Peyer's patch (tissue), 4 donors: ENCODE measurements at regions not wholly inside any gene's neighbourhood (a gene's known extent, or its start where the extent isn't known, plus 50 kb on each side); places are given as distances from the start of the nearest gene placed in this dataset.

Experiments
- DNase-seq, 3 donors: peaks; one replicate each; pipeline ENCODE4 v3.0.0-alpha.2; 2017 to 2019
- H3K27ac ChIP-seq, 4 donors: fragments of 200-600 bp; sonication (generic); one replicate each; pipeline ENCODE4 v1.5.1; 2016 to 2019
- H3K27me3 ChIP-seq, 2 donors: fragments of 200-600 bp; sonication (generic); one replicate each; pipeline ENCODE4 v1.5.1; 2019
- H3K36me3 ChIP-seq, 3 donors: fragments of 200-600 bp; sonication (generic); one replicate each; pipeline ENCODE4 v1.5.1; 2016 to 2019
- H3K4me1 ChIP-seq, 4 donors: fragments of 200-600 bp; sonication (generic); one replicate each; pipeline ENCODE4 v1.5.1; 2016 to 2019
- H3K4me3 ChIP-seq, 4 donors: fragments of 200-600 bp; sonication (generic); 1 replicate in 3 of 4; 2 replicates in 1 of 4; pipeline ENCODE4 v1.5.1; 2016 to 2019; ENCODE audit warnings: mild to moderate bottlenecking in 1 of 4
- H3K9me3 ChIP-seq, 4 donors: fragments of 200-600 bp; sonication (generic); one replicate each; pipeline ENCODE4 v1.5.1; 2016 to 2019; ENCODE audit warnings: mild to moderate bottlenecking in 1 of 4
- POLR2A ChIP-seq, 2 donors: fragments of 450-650 bp; IDR thresholded peaks; one replicate each; pipeline ENCODE4 v1.5.1; 2017; ENCODE audit warnings: antibody characterized with exemption in 2 of 2, mild to moderate bottlenecking in 2 of 2, moderate library complexity in 2 of 2
- TF ChIP-seq, protein P1 (sequence below), 6 experiments: fragments of 450-650 bp in 4 of 6; fragments of 200-600 bp in 2 of 6; sonication (generic) in 1 of 6; IDR thresholded peaks; one replicate each; pipeline ENCODE4 v1.5.1; 2017 to 2019; ENCODE audit warnings: antibody characterized with exemption in 6 of 6, mild to moderate bottlenecking in 3 of 6, moderate library complexity in 1 of 6

DNA sequence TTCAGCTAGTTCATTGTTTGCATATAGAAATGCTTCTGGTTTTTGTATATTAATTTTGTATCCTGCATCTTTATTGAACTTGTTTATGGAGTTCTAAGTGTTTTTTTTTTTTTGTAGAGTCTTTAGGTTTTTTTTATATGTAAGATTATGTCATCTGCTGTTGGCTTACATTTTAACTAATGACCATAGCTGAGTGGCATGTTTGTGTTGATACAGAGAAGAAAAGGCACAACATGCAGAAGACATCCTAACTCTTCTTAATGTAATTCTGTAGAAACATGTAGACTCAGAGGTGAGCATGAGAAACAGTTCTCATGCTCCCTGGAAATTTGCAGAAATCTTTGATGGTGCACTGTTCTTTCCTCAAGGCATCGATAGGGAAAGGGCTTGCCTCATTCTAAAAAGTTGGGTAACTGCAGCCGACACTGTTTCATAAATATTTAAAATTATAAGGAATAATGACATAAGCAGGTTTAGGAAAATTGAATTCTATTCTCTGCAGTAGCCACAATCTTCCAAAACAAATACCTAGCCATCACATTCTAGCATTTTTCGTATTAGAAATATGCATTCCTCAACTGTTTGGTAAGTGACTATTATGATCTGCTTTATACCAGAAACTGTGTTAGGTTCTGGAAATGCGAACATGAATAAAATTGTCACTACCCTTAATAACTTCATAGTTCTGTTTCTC is 499.6 kb upstream of the KCNMB2 start:
- H3K27ac ChIP-seq = no peak overlapping the region
- no peak for DNase-seq

GRCh38 chr3:178041931-178042330 is 494.3 kb upstream of the KCNMB2 start:
- no peak for DNase-seq
- no peak overlapping the region for H3K27ac ChIP-seq
- no peaks in the 10 kb centered on the region for H3K4me1 ChIP-seq
- no peaks in the 10 kb centered on the region for H3K9me3 ChIP-seq
- H3K4me3 ChIP-seq = no peak overlapping the region
- TF ChIP-seq, protein P1, sequence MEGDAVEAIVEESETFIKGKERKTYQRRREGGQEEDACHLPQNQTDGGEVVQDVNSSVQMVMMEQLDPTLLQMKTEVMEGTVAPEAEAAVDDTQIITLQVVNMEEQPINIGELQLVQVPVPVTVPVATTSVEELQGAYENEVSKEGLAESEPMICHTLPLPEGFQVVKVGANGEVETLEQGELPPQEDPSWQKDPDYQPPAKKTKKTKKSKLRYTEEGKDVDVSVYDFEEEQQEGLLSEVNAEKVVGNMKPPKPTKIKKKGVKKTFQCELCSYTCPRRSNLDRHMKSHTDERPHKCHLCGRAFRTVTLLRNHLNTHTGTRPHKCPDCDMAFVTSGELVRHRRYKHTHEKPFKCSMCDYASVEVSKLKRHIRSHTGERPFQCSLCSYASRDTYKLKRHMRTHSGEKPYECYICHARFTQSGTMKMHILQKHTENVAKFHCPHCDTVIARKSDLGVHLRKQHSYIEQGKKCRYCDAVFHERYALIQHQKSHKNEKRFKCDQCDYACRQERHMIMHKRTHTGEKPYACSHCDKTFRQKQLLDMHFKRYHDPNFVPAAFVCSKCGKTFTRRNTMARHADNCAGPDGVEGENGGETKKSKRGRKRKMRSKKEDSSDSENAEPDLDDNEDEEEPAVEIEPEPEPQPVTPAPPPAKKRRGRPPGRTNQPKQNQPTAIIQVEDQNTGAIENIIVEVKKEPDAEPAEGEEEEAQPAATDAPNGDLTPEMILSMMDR (IDR thresholded peaks at IDR 0.05) = no peak
- TF ChIP-seq POLR2A (IDR thresholded peaks at IDR 0.05) = no peak
- no peaks in the 10 kb centered on the region for H3K36me3 ChIP-seq
- no peaks in the 10 kb centered on the region for H3K27me3 ChIP-seq

More for the DNA sequence above, 499.6 kb upstream of the KCNMB2 start:
- H3K36me3 ChIP-seq = no peaks in the 10 kb centered on the region
- H3K27me3 ChIP-seq = no peaks in the 10 kb centered on the region
- H3K4me3 ChIP-seq = no peak overlapping the region
- TF ChIP-seq POLR2A (IDR thresholded peaks at IDR 0.05) = no peak
- TF ChIP-seq, protein P1 (IDR thresholded peaks at IDR 0.05) = no peak
- no peaks in the 10 kb centered on the region for H3K4me1 ChIP-seq
- H3K9me3 ChIP-seq = no peaks in the 10 kb centered on the region

DNA sequence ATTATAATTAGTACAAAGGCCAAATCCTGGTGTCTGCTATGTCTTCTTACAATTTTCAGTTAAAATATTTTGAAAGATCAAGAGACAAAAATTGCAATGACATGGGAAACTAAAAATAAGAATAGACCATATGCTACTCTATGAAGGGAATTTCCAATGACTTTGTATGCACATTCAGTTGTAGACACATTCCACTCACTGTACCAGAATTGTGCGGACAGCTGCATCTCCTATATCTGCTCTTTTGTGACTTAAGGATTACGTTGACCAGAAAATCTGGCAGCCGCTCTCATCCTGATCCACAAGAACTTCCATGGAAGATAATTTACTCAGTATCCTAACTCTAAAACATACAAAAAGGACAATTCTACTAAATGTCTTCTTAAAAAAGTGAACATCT is 493.9 kb upstream of the KCNMB2 start:
- Histone ChIP-seq H3K27me3 (no peaks in the 10 kb centered on the region), H3K36me3 (no peaks in the 10 kb centered on the region), H3K27ac (no peak overlapping the region), H3K9me3 (no peaks in the 10 kb centered on the region), H3K4me3 (no peak overlapping the region), H3K4me1 (no peaks in the 10 kb centered on the region)
- DNase-seq = no peak
- no peak for TF ChIP-seq POLR2A (IDR thresholded peaks at IDR 0.05)
- TF ChIP-seq, protein P1 (IDR thresholded peaks at IDR 0.05) = no peak

GRCh38 chr3:178043084-178043483 is 493.2 kb upstream of the KCNMB2 start:
- H3K36me3 ChIP-seq = no peaks in the 10 kb centered on the region
- no peak overlapping the region for H3K4me3 ChIP-seq
- TF ChIP-seq POLR2A (IDR thresholded peaks at IDR 0.05) = no peak
- TF ChIP-seq, protein P1 (IDR thresholded peaks at IDR 0.05) = no peak
- H3K27ac ChIP-seq = no peak overlapping the region
- no peaks in the 10 kb centered on the region for H3K27me3 ChIP-seq
- DNase-seq = no peak
- no peaks in the 10 kb centered on the region for H3K9me3 ChIP-seq
- H3K4me1 ChIP-seq = no peaks in the 10 kb centered on the region

GRCh38 chr3:178044320-178044719 is 491.9 kb upstream of the KCNMB2 start:
- H3K27me3 ChIP-seq = no peaks in the 10 kb centered on the region
- H3K4me3 ChIP-seq = no peak overlapping the region
- no peaks in the 10 kb centered on the region for H3K9me3 ChIP-seq
- H3K36me3 ChIP-seq = no peaks in the 10 kb centered on the region
- TF ChIP-seq, protein P1 (IDR thresholded peaks at IDR 0.05) = no peak
- no peak for TF ChIP-seq POLR2A (IDR thresholded peaks at IDR 0.05)
- H3K4me1 ChIP-seq = no peaks in the 10 kb centered on the region
- DNase-seq = no peak
- H3K27ac ChIP-seq = no peak overlapping the region

DNA sequence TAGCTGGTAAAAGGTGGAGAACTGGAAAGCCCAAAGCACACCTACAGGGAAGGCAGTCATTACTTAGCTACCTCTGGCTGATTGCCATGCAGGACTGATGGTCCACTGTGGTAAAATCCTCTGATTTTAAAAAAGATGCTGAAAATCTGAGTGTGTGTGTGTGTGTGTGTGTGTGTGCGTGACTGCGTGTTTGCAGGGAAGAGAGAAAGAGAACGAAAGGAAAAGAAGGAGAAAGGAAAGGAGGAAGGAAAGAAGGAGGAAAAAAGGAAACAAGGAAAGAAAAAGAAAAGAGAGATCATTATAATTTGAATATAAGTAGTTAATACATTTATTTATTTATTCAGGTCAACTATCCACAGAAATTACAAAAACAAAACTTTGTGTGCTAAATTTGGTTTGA is 488.7 kb upstream of the KCNMB2 start:
- TF ChIP-seq POLR2A (IDR thresholded peaks at IDR 0.05) = no peak
- TF ChIP-seq, protein P1 (IDR thresholded peaks at IDR 0.05) = no peak
- DNase-seq = no peak
- Histone ChIP-seq H3K9me3 (no peaks in the 10 kb centered on the region), H3K27me3 (no peaks in the 10 kb centered on the region), H3K27ac (no peak overlapping the region), H3K36me3 (no peaks in the 10 kb centered on the region), H3K4me3 (no peak overlapping the region), H3K4me1 (no peaks in the 10 kb centered on the region)
